ENCODE measurements at regions not wholly inside any gene's neighbourhood (a gene's known extent, or its start where the extent isn't known, plus 50 kb on each side); places are given as distances from the start of the nearest gene placed in this dataset.

DNA sequence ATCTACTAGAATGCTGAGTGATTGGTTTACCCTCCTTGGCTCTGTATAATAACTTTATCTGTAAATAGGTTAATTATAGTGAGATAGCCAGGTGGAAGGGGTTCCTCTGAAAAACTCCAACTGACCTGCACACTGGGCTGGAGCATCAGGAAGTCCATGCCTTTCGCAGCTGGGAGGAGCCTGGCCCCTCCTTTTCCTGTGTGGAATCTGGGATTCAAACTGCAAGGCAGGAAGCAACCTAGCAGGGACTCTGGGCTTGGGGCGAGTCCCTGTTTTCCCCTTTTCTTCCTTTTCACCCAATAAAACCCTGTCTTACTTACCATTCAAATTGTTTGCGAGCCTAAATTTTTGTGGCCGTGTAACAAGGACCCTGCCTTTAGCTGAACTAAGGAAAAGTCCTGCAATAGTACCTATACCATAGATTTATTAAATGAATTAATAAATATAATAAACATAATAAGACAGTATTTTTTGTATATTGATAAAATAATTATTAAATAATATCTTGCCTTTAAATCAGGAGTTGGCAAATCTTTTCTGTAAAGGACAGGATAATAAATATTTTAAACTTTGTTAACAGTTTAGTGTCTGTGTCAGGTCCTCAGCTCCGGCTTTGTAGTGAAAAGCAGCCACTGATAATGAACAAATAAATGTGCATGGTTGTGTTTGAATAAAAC, 406.2 kb upstream of the MMS22L start:
- TF ChIP-seq, protein P1, sequence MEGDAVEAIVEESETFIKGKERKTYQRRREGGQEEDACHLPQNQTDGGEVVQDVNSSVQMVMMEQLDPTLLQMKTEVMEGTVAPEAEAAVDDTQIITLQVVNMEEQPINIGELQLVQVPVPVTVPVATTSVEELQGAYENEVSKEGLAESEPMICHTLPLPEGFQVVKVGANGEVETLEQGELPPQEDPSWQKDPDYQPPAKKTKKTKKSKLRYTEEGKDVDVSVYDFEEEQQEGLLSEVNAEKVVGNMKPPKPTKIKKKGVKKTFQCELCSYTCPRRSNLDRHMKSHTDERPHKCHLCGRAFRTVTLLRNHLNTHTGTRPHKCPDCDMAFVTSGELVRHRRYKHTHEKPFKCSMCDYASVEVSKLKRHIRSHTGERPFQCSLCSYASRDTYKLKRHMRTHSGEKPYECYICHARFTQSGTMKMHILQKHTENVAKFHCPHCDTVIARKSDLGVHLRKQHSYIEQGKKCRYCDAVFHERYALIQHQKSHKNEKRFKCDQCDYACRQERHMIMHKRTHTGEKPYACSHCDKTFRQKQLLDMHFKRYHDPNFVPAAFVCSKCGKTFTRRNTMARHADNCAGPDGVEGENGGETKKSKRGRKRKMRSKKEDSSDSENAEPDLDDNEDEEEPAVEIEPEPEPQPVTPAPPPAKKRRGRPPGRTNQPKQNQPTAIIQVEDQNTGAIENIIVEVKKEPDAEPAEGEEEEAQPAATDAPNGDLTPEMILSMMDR (IDR thresholded peaks at IDR 0.05): no peak
- no peak for TF ChIP-seq POLR2A (IDR thresholded peaks at IDR 0.05)
